GM12872 (cell line): ENCODE measurements at regions not wholly inside any gene's neighbourhood (a gene's known extent, or its start where the extent isn't known, plus 50 kb on each side); places are given as distances from the start of the nearest gene placed in this dataset.

Source experiments
- TF ChIP-seq, protein P1 (sequence below): IDR thresholded peaks from 3 replicates; pipeline ENCODE4 v1.5.1; 2011; ENCODE audit warnings: low read depth, mild to moderate bottlenecking, low read length, moderate library complexity; ENCODE audit not compliant: insufficient read depth

- TF ChIP-seq, protein P1, sequence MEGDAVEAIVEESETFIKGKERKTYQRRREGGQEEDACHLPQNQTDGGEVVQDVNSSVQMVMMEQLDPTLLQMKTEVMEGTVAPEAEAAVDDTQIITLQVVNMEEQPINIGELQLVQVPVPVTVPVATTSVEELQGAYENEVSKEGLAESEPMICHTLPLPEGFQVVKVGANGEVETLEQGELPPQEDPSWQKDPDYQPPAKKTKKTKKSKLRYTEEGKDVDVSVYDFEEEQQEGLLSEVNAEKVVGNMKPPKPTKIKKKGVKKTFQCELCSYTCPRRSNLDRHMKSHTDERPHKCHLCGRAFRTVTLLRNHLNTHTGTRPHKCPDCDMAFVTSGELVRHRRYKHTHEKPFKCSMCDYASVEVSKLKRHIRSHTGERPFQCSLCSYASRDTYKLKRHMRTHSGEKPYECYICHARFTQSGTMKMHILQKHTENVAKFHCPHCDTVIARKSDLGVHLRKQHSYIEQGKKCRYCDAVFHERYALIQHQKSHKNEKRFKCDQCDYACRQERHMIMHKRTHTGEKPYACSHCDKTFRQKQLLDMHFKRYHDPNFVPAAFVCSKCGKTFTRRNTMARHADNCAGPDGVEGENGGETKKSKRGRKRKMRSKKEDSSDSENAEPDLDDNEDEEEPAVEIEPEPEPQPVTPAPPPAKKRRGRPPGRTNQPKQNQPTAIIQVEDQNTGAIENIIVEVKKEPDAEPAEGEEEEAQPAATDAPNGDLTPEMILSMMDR: no peak
These were observed 397.6 kb downstream of the MDFIC start for GRCh38 chr7:115319541-115319940.

- TF ChIP-seq, protein P1: no peak
These were observed 384.7 kb downstream of the MDFIC start for GRCh38 chr7:115306586-115306985.

DNA sequence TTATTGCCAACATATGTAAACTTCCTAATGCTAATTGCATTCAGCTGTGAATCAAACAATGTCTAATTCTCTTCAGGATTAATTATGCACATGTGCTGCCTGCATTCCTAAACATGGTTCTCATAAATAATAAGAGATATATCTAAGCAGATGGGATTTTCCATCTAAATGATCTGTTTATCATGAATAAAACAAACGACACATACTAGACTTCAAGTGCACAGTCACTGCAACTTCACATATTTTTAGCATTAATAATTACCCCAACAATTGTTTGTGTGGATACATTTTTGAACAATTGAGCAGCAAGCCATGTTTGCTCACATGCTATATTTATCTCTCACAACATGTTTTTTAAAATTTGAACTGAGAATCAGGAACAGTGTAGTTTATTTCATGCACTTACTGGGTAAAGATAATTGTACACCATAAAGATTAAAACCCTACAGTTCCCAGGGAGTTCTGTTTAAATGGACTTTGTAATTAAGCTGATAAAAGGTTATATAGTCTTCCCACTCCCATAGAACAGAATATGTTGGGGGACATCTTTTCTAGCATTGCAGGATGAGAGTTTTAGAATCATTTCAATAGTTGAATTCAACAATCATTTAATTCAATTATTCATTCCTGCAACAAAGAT lies 378.5 kb downstream of the MDFIC start:
- TF ChIP-seq, protein P1: no peak

GRCh38 chr7:115299397-115300037 lies 377.6 kb downstream of the MDFIC start:
- TF ChIP-seq, protein P1: no peak

DNA sequence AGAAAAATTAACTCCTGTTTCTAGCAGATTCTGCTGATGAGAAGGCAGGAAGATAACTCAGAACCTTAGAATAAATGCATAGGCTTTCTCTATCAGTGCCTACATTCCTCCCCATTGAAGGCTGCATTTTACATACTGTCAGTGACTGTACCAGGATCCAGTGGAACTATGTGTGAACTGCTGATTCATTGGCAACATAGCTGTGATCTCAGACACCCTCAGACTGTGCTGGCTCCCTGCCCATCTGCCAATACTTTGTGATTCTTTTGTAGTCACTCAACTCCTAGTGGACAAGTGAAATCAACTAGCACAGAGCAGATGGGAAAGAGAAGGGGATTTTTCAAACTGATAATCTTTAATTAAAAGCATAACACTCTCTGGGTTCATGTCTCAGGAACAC lies 375.8 kb downstream of the MDFIC start:
- TF ChIP-seq, protein P1: no peak

DNA sequence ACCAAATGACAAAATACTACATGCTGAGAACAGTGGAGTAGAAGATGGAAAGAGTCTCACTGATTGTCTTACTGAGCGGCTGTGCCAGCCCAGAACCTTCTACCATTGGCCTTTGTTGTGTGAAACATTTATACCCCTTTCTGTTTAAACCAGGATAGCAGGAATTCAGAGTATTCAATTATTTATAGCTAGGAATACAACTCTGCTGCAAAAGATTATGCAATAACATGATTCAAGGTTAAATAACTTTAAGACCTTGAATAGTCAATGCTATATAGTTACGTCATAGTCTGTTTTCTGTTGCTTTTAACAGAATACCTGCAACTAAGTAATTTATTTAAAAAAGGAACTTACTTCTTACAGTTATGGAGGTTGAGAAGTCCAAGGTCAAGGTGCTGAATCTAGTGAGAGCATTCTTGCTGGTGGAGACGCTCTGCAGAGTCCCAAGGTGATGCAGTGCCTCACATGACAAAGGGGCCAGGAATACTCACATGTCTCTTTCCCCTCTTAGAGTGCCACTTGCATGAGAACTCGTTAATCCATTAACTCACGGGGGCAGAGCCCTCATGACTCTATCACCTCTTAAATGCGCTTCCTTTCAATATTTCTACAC lies 371.8 kb downstream of the MDFIC start:
- TF ChIP-seq, protein P1: no peak

DNA sequence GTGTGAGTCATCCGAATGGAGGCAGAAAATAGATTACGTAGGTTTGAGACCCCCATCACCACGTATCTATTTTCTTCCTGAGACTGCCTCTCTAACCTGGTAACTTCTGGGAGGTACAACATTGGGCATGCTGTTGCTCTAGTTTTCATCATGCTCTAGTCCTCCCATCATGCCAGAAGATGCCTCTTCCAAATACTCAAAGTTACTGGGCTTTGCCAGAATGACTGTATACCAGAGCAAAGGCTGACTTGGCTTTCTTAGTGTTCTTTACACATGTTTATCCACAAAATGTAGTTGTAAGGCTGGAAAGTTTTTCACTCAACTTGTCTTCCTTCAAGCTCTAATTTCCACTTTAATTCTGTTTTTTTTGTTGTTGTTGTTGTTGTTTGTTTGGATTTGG lies 370.5 kb downstream of the MDFIC start:
- TF ChIP-seq, protein P1: no peak
